GM21786 (cell line): ENCODE measurements at regions not wholly inside any gene's neighbourhood (a gene's known extent, or its start where the extent isn't known, plus 50 kb on each side); places are given as distances from the start of the nearest gene placed in this dataset.

Source experiments
- ATAC-seq: cut with Tn5 transposase; IDR thresholded peaks from one replicate; pipeline ENCODE4 v1.9.1; 2021; ENCODE audit not compliant: unreplicated experiment

DNA sequence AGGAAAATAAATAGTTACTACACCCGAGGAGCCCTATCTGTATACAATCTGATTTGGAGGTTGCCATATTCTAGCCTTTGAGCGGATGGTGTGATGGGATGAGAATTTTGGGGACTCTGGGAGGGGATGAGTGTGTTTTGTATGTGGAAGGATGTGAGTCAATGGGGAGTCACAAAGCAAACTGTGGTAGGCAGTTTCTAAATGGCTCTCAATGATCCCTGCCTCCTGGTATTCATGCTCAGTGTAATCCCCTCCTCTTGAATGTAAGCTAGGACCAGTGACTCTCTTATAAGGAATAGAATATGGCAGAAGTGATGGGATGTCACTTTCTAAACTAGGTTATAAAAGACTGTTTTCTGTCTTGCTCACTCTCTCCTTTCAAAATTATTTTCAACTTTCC, 205.7 kb upstream of the RIOK2 start:
- no peak for ATAC-seq

DNA sequence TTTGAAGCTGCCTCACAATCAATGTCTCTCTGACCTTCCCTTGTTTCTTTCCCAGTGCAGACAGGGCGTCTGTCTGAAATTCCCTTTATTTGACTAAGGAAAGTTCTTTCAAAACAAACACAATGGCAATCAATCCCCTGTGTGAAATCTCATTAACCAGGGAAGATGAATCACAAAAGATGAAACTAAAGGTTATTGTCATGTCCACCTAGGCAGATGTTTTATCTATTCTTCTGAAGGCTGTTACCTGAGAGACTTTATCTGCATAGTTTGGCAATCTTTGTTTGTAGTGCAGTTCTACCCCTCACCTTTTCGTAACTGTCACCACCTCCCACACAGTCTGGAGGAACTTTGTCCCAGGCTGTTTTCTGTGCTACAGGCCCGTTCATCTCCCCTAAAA, 217.5 kb upstream of the RIOK2 start:
- ATAC-seq: no peak

DNA sequence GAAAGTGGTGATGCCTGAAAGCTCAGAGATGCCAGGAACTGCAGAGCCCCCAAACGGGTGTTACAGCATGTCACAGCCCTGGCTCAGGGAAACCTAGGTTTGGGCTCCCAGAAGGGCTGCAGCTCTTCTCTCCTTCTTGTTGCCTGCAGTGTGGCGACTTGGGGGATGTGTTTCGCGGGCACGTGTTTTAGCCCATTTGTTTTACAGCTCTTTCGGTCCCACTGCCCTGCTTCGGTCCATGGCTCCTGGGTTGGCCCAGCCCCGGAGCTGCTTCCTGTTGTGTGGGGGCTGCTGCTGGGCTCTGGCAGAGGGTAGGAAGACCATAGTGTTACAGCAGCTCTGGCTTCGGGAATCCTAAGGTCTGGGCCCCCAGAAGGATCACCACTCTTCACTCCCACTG, 222.9 kb upstream of the RIOK2 start:
- no peak for ATAC-seq

DNA sequence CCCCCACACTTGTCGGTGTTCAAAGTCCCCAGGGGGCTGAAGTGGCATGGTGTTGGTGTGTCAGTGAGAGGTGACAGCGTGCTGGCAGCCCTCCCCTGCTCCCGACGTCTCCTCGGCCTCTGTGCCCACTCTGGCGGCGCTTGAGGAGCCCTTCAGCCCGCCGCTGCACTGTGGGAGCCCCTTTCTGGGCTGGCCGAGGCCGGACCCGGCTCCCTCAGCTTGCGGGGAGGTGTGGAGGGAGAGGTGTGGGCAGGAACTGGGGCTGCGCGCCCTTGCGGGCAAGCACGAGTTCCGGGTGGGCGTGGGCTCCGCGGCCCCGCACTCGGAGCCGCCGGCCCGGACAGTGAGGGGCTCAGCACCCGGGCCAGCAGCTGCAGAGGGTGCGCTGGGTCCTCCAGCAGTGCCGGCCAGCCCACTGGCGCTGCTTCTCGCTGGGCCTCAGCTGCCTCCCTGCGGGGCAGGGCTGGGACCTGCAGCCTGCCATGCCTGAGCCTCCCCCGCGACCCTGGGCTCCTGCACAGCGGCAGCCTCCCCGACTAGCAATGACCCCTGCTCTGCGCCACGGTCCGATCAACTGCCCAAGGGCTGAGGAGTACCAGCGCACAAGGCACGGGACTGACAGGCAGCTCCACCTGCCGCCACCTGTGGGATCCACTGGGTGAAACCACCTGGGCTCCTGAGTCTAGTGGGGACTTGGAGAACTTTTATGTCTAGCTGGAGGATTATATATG, 224.1 kb upstream of the RIOK2 start:
- no peak for ATAC-seq

GRCh38 chr5:97408331-97408730, 225.3 kb upstream of the RIOK2 start:
- no peak for ATAC-seq

GRCh38 chr5:97412959-97413358, 229.9 kb upstream of the RIOK2 start:
- no peak for ATAC-seq

- no peak for ATAC-seq
Measured at GRCh38 chr5:97417986-97418385, 234.9 kb upstream of the RIOK2 start.

- ATAC-seq: peak; percentile 79
Measured at GRCh38 chr5:97418462-97418861, 235.4 kb upstream of the RIOK2 start.

GRCh38 chr5:97420646-97421045, 237.6 kb upstream of the RIOK2 start:
- no peak for ATAC-seq

GRCh38 chr5:97422678-97423077, 239.6 kb upstream of the RIOK2 start:
- no peak for ATAC-seq

DNA sequence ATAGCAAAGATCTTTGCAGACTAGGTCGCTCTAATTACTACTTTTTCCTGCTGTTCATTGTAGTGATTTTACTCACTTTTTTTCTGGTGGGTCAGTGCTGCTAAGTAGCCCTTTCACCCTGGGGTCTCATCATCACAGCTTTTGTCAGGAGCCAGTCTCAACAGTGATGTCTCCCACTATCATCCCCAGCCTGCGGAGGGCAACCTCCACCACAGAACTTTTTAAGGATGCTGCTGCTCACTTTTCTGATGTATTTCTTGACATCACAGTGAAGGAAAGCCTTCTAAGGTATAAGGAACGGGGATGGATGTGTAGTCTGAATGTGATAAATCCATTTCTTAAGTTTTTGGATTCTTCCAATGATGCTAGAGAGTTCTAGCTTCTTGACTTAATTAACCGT, 242.5 kb upstream of the RIOK2 start:
- ATAC-seq: no peak

GRCh38 chr5:97427235-97427634, 244.2 kb upstream of the RIOK2 start:
- no peak for ATAC-seq

DNA sequence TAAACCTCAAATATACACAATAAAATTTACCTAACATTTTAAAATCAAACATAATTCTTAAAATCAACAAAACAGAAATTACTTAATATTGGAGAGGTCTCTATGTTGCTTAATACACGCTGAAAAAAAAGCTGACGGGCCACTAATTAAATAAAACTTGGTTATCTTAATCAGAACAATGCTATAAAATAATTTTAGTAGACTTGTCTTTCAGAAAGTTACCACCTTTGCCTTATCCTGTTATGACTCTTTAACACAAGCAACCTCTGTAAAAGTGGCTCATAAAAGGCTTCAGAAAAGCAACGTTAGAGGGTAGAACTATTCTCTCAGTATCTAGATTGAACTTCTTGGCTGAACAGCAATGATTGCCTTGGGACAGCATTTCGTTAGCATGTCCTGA, 251.0 kb upstream of the RIOK2 start:
- no peak for ATAC-seq

DNA sequence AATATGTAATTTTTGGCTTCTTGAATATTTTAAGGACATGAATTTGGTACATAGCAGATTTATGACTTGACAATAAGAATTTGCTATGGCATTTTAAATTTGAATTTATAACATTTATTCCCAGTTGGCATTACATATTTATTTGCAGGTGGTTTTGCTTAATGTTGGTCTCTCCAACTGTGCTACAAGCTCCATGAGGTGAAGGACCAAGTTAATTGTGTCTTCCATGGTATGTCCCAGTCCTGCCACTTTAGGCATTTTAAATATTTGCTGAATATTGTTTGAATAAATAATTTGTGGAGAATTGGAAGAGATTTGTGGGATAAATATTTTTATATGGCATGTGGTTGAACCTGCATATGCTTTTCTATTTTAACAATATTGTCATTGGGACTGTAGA, 253.4 kb upstream of the RIOK2 start:
- no peak for ATAC-seq

- ATAC-seq: no peak
Measured at GRCh38 chr5:97443740-97444139, 260.7 kb upstream of the RIOK2 start.

DNA sequence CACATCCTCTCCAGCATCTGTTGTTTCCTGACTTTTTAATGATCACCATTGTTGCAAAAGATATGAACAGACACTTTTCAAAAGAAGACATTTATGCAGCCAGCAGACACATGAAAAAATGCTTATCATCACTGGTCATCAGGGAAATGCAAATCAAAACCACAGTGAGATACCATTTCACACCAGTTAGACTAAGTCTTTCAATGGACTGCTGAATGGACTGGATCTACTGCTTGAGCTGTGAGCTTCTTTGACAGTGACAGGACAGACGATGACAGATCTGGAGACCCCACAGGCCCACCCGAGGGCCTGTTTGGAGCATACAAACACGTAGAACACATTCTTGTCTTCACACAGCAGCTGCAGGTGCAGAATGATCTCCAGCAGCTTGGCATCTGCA, 266.1 kb upstream of the RIOK2 start:
- no peak for ATAC-seq

DNA sequence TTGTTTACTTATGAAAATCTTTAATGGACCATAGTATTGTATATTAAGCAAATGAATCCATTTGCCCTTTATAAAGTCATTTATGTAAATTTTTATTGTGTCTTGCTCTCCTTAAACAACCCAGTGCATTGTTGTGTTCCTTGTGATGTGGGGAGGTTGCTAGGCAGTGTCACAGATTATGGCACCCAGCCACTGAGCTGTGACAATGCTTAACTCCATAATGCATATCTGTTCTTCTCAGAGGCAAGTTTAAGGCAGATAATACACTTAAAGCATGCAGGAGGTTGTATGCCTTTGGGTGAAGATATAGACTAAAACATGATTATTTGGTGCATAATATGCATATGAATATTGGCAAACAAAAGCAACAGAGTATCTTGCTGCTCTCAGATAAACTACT, 269.6 kb upstream of the RIOK2 start:
- ATAC-seq: no peak

DNA sequence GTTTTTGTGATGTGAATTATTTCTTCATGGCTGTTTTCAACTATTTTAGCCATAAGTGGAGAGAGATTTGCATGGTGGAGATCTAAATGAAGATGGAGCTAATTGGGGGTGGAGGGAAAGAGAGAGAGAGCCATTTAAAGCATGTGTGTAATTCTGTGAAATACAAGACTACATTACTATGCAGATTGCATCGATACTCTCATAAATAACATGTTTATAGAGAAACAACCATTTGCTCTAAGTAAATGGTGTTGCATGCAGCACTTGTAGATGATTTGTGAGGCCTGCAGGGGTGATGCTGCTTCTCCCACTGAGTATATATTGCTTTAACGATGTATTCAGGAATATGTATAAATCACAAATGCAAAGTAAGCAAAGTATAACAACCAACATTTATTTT, 270.2 kb upstream of the RIOK2 start:
- ATAC-seq: no peak

DNA sequence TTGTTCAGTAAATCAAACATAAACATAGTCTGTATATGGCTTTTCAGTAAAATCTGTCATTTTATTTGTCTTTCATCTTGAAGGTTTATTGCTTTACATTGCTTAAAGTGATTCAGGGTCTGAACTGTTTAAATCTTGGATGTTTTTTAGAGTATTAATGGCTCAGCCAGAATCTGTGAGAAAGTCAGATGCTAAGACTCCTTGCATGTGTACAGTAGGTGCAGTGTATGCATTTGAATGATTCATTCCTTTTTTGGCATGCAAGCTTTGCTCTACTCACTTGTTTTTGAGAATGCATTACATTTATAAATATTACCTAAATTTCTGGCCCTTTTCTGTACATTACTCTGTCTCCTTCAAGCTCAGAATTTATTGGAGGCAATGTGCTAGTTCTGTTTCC, 271.0 kb upstream of the RIOK2 start:
- ATAC-seq: no peak

GRCh38 chr5:97455996-97456395, 272.9 kb upstream of the RIOK2 start:
- ATAC-seq: no peak

GRCh38 chr5:97458851-97459250, 275.8 kb upstream of the RIOK2 start:
- ATAC-seq: peak; percentile 90

DNA sequence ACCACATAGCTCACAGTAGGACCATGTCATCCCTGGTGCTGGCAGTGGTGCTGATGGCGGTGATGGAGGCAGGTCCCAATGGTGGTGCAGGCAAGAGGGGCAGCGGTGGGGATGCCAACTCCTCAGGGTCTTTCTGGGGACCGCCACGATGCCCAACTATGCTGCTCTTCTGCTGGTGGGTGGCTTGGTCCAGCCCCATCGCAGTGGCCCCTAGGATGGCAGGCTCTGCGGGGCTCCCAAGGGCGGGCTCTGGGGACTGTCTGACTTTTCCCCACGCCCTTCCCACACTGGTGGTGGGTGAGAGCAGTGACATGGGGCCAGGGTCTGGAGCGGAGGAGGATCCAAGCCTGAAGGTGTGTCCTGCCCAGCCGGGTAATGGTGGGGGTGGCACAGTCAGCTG, 288.9 kb upstream of the RIOK2 start:
- ATAC-seq: no peak

GRCh38 chr5:97475847-97476246, 292.8 kb upstream of the RIOK2 start:
- no peak for ATAC-seq
